Activated T-helper 17 cell treated with anti-CD3 and anti-CD28 coated beads, Interleukin-2, amount 50 U/mL, for 72 hours (primary cell): ENCODE measurements at regions not wholly inside any gene's neighbourhood (a gene's known extent, or its start where the extent isn't known, plus 50 kb on each side); places are given as distances from the start of the nearest gene placed in this dataset.

ENCODE experiments used
- ATAC-seq: fragments of 150-1000 bp; cut with Tn5 transposase; replicated peaks from 2 replicates; pipeline ENCODE4 v1.10.0; 2021; ENCODE audit warnings: mild to moderate bottlenecking, moderate library complexity
- H3K27ac Mint-ChIP-seq: one replicate; pipeline ENCODE4 v1.8.0; 2022; ENCODE audit warnings: mixed read lengths
- H3K27me3 Mint-ChIP-seq: one replicate; pipeline ENCODE4 v1.8.0; 2022; ENCODE audit warnings: mixed read lengths
- H3K36me3 Mint-ChIP-seq: one replicate; pipeline ENCODE4 v1.8.0; 2022; ENCODE audit warnings: low read depth, mild to moderate bottlenecking, mixed read lengths
- H3K4me1 Mint-ChIP-seq: one replicate; pipeline ENCODE4 v1.8.0; 2022; ENCODE audit warnings: mixed read lengths
- H3K4me3 Mint-ChIP-seq: one replicate; pipeline ENCODE4 v1.8.0; 2022; ENCODE audit warnings: mild to moderate bottlenecking, mixed read lengths
- H3K9me3 Mint-ChIP-seq: one replicate; pipeline ENCODE4 v1.8.0; 2022; ENCODE audit warnings: mixed read lengths

GRCh38 chr4:141432000-141432712, 204.2 kb upstream of the IL15 start:
- Mint-ChIP-seq H3K4me1 (no peaks in the 10 kb centered on the region), H3K36me3 (no peaks in the 10 kb centered on the region), H3K27ac (no peak overlapping the region), H3K9me3 (no peaks in the 10 kb centered on the region), H3K4me3 (no peak overlapping the region), H3K27me3 (peaks cover 1% of the 10 kb centered on the region)
- no peak for ATAC-seq

GRCh38 chr4:141435446-141436225, 200.7 kb upstream of the IL15 start:
- ATAC-seq = no peak
- Mint-ChIP-seq H3K36me3 (no peaks in the 10 kb centered on the region), H3K4me1 (no peaks in the 10 kb centered on the region), H3K27ac (no peak overlapping the region), H3K4me3 (no peak overlapping the region), H3K9me3 (no peaks in the 10 kb centered on the region), H3K27me3 (peaks cover 11% of the 10 kb centered on the region)

- Mint-ChIP-seq H3K4me3 (no peak overlapping the region), H3K27me3 (peaks cover 11% of the 10 kb centered on the region), H3K36me3 (no peaks in the 10 kb centered on the region), H3K4me1 (no peaks in the 10 kb centered on the region), H3K27ac (no peak overlapping the region), H3K9me3 (no peaks in the 10 kb centered on the region)
- ATAC-seq = no peak
Measured at GRCh38 chr4:141439223-141439622, 197.2 kb upstream of the IL15 start.

GRCh38 chr4:141447761-141448160, 188.6 kb upstream of the IL15 start:
- Mint-ChIP-seq H3K4me1 (no peaks in the 10 kb centered on the region), H3K27me3 (peaks cover 9% of the 10 kb centered on the region), H3K4me3 (no peak overlapping the region), H3K27ac (no peak overlapping the region), H3K36me3 (no peaks in the 10 kb centered on the region), H3K9me3 (no peaks in the 10 kb centered on the region)
- no peak for ATAC-seq

GRCh38 chr4:141448490-141448889, 187.9 kb upstream of the IL15 start:
- H3K27ac Mint-ChIP-seq = no peak overlapping the region
- peaks cover 9% of the 10 kb centered on the region for H3K27me3 Mint-ChIP-seq
- no peak for ATAC-seq
- no peaks in the 10 kb centered on the region for H3K36me3 Mint-ChIP-seq
- H3K4me1 Mint-ChIP-seq = no peaks in the 10 kb centered on the region
- H3K4me3 Mint-ChIP-seq = no peak overlapping the region
- H3K9me3 Mint-ChIP-seq = no peaks in the 10 kb centered on the region

GRCh38 chr4:141449927-141450326, 186.5 kb upstream of the IL15 start:
- Mint-ChIP-seq H3K27me3 (peaks cover 9% of the 10 kb centered on the region), H3K4me3 (no peak overlapping the region), H3K9me3 (no peaks in the 10 kb centered on the region), H3K36me3 (no peaks in the 10 kb centered on the region), H3K27ac (no peak overlapping the region), H3K4me1 (no peaks in the 10 kb centered on the region)
- no peak for ATAC-seq

- Mint-ChIP-seq H3K36me3 (no peaks in the 10 kb centered on the region), H3K4me1 (no peaks in the 10 kb centered on the region), H3K27me3 (no peaks in the 10 kb centered on the region), H3K9me3 (no peaks in the 10 kb centered on the region), H3K27ac (no peak overlapping the region), H3K4me3 (no peak overlapping the region)
- ATAC-seq = no peak
Measured at GRCh38 chr4:141455651-141456050, 180.7 kb upstream of the IL15 start.

GRCh38 chr4:141457653-141458052, 178.7 kb upstream of the IL15 start:
- no peak overlapping the region for H3K27ac Mint-ChIP-seq

GRCh38 chr4:141458501-141458900, 177.9 kb upstream of the IL15 start:
- H3K4me3 Mint-ChIP-seq = no peak overlapping the region
- no peaks in the 10 kb centered on the region for H3K4me1 Mint-ChIP-seq
- no peaks in the 10 kb centered on the region for H3K36me3 Mint-ChIP-seq
- H3K9me3 Mint-ChIP-seq = no peaks in the 10 kb centered on the region
- H3K27me3 Mint-ChIP-seq = no peaks in the 10 kb centered on the region
- H3K27ac Mint-ChIP-seq = no peak overlapping the region
- no peak for ATAC-seq

More at GRCh38 chr4:141457653-141458052, 178.7 kb upstream of the IL15 start:
- Mint-ChIP-seq H3K27me3 (no peaks in the 10 kb centered on the region), H3K9me3 (no peaks in the 10 kb centered on the region), H3K4me3 (no peak overlapping the region), H3K4me1 (no peaks in the 10 kb centered on the region), H3K36me3 (no peaks in the 10 kb centered on the region)
- no peak for ATAC-seq

- no peak for ATAC-seq
- no peaks in the 10 kb centered on the region for H3K27me3 Mint-ChIP-seq
- no peaks in the 10 kb centered on the region for H3K9me3 Mint-ChIP-seq
- H3K36me3 Mint-ChIP-seq = no peaks in the 10 kb centered on the region
- no peak overlapping the region for H3K27ac Mint-ChIP-seq
- H3K4me1 Mint-ChIP-seq = no peaks in the 10 kb centered on the region
- no peak overlapping the region for H3K4me3 Mint-ChIP-seq
Measured at GRCh38 chr4:141459020-141459419, 177.4 kb upstream of the IL15 start.

GRCh38 chr4:141462361-141462760, 174.0 kb upstream of the IL15 start:
- no peak for ATAC-seq
- H3K27ac Mint-ChIP-seq = no peak overlapping the region
- no peak overlapping the region for H3K4me3 Mint-ChIP-seq
- no peaks in the 10 kb centered on the region for H3K4me1 Mint-ChIP-seq
- H3K9me3 Mint-ChIP-seq = no peaks in the 10 kb centered on the region
- H3K36me3 Mint-ChIP-seq = no peaks in the 10 kb centered on the region
- no peaks in the 10 kb centered on the region for H3K27me3 Mint-ChIP-seq

- Mint-ChIP-seq H3K36me3 (no peaks in the 10 kb centered on the region), H3K27ac (no peak overlapping the region), H3K4me3 (no peak overlapping the region), H3K4me1 (no peaks in the 10 kb centered on the region), H3K9me3 (no peaks in the 10 kb centered on the region), H3K27me3 (no peaks in the 10 kb centered on the region)
- ATAC-seq = no peak
Measured at GRCh38 chr4:141463678-141464077, 172.7 kb upstream of the IL15 start.

GRCh38 chr4:141464366-141464765, 172.0 kb upstream of the IL15 start:
- Mint-ChIP-seq H3K4me1 (no peaks in the 10 kb centered on the region), H3K27me3 (no peaks in the 10 kb centered on the region), H3K36me3 (no peaks in the 10 kb centered on the region), H3K4me3 (no peak overlapping the region), H3K9me3 (no peaks in the 10 kb centered on the region), H3K27ac (no peak overlapping the region)
- no peak for ATAC-seq

- Mint-ChIP-seq H3K27me3 (no peaks in the 10 kb centered on the region), H3K4me1 (no peaks in the 10 kb centered on the region), H3K36me3 (no peaks in the 10 kb centered on the region), H3K27ac (no peak overlapping the region), H3K4me3 (no peak overlapping the region), H3K9me3 (no peaks in the 10 kb centered on the region)
- ATAC-seq = no peak
Measured at GRCh38 chr4:141465171-141465570, 171.2 kb upstream of the IL15 start.

- no peak for ATAC-seq
- Mint-ChIP-seq H3K27ac (no peak overlapping the region), H3K27me3 (no peaks in the 10 kb centered on the region), H3K4me1 (no peaks in the 10 kb centered on the region), H3K36me3 (no peaks in the 10 kb centered on the region), H3K4me3 (no peak overlapping the region), H3K9me3 (no peaks in the 10 kb centered on the region)
Measured at GRCh38 chr4:141467225-141467624, 169.2 kb upstream of the IL15 start.
